Upper lobe of left lung (tissue), 6 donors: ENCODE measurements at regions not wholly inside any gene's neighbourhood (a gene's known extent, or its start where the extent isn't known, plus 50 kb on each side); places are given as distances from the start of the nearest gene placed in this dataset.

Source experiments
- ATAC-seq, 2 donors: fragments of 200-7000 bp; cut with Tn5 transposase; one replicate each; pipeline ENCODE4 v1.9.1; 2022; ENCODE audit warnings: mild to moderate bottlenecking in 2 of 2, moderate library complexity in 2 of 2; ENCODE audit not compliant: low FRiP score in 2 of 2
- DNase-seq, 2 donors: peaks; one replicate each; pipeline ENCODE4 v3.0.0-alpha.2; 2019 to 2020
- H3K27ac ChIP-seq, 4 donors: fragments of 200-600 bp; sonication (generic); one replicate each; pipeline ENCODE4 v1.5.1; 2016 to 2019
- H3K27me3 ChIP-seq, 4 donors: fragments of 200-600 bp; sonication (generic); one replicate each; pipeline ENCODE4 v1.5.1; 2017 to 2019
- H3K36me3 ChIP-seq, 4 donors: fragments of 200-600 bp; sonication (generic); one replicate each; pipeline ENCODE4 v1.5.1; 2016 to 2019
- H3K4me1 ChIP-seq, 4 donors: fragments of 200-600 bp; sonication (generic); one replicate each; pipeline ENCODE4 v1.5.1; 2018 to 2019
- H3K4me3 ChIP-seq, 4 donors: fragments of 200-600 bp; sonication (generic); one replicate each; pipeline ENCODE4 v1.5.1; 2017 to 2019; ENCODE audit warnings: mild to moderate bottlenecking in 2 of 4, moderate library complexity in 1 of 4
- H3K9me3 ChIP-seq, 4 donors: fragments of 200-600 bp; sonication (generic); one replicate each; pipeline ENCODE4 v1.5.1; 2018 to 2019
- CTCF ChIP-seq, 6 experiments: fragments of 450-650 bp in 4 of 6; fragments of 200-600 bp in 2 of 6; sonication (generic) in 2 of 6; IDR thresholded peaks; one replicate each; pipeline ENCODE4 v1.5.1; 2016 to 2019; ENCODE audit warnings: antibody characterized with exemption in 6 of 6
- EP300 ChIP-seq, 4 donors: sonication (generic); formaldehyde crosslinking; IDR thresholded peaks; one replicate each; pipeline ENCODE4 v1.5.1; 2017; ENCODE audit warnings: antibody characterized with exemption in 4 of 4, control low read depth in 2 of 4
- POLR2A ChIP-seq, 4 donors: fragments of 450-650 bp; IDR thresholded peaks; one replicate each; pipeline ENCODE4 v1.5.1; 2016 to 2017; ENCODE audit warnings: antibody characterized with exemption in 4 of 4, mild to moderate bottlenecking in 2 of 4
- POLR2AphosphoS5 ChIP-seq, 2 donors: sonication (generic); formaldehyde crosslinking; IDR thresholded peaks; one replicate each; pipeline ENCODE4 v1.5.1; 2017; ENCODE audit warnings: antibody characterized with exemption in 2 of 2
- WGBS, 2 donors: methylation state at CpG; one replicate each; pipeline ENCODE4 v1.1.5; 2017 to 2018; 5-methylcytosine and 5-hydroxymethylcytosine counted together
- donor health status: DM: no; HTN: no; CAD: no; lungs with moderate emphysema.
- donor health status: DM: no; HTN: yes; CAD: no; lungs with severe emphysema.

GRCh38 chr20:41894255-41894963 lies 276.2 kb upstream of the CHD6 start:
- WGBS, 2 donors: 86 to 91% methylated on average over 10 of the region's 10 CpGs
- DNase-seq (peak in 1 of 2 donors; percentile 15), ATAC-seq (peak in 1 of 2 donors; percentile 65)
- no peaks in the 10 kb centered on the region for H3K36me3 ChIP-seq
- H3K27ac ChIP-seq: no peak overlapping the region
- H3K9me3 ChIP-seq: no peaks in the 10 kb centered on the region
- H3K4me3 ChIP-seq: no peak overlapping the region
- no peak for TF ChIP-seq POLR2AphosphoS5 (IDR thresholded peaks at IDR 0.05)
- TF ChIP-seq POLR2A (IDR thresholded peaks at IDR 0.05): no peak
- no peak for TF ChIP-seq CTCF (IDR thresholded peaks at IDR 0.05)
- TF ChIP-seq EP300 (IDR thresholded peaks at IDR 0.05): no peak
- no peaks in the 10 kb centered on the region for H3K27me3 ChIP-seq
- H3K4me1 ChIP-seq: no peaks in the 10 kb centered on the region

- ATAC-seq: no peak
- TF ChIP-seq POLR2A (IDR thresholded peaks at IDR 0.05): no peak
- TF ChIP-seq POLR2AphosphoS5 (IDR thresholded peaks at IDR 0.05): no peak
- no peak for TF ChIP-seq CTCF (IDR thresholded peaks at IDR 0.05)
- no peaks in the 10 kb centered on the region for H3K36me3 ChIP-seq
- H3K4me1 ChIP-seq: no peaks in the 10 kb centered on the region
- no peaks in the 10 kb centered on the region for H3K27me3 ChIP-seq
- WGBS, 2 donors: 87 to 92% methylated on average over 4 to 5 of the region's 5 CpGs
- H3K4me3 ChIP-seq: no peak overlapping the region
- no peak overlapping the region for H3K27ac ChIP-seq
- H3K9me3 ChIP-seq: no peaks in the 10 kb centered on the region
- no peak for DNase-seq
These were observed 273.9 kb upstream of the CHD6 start for GRCh38 chr20:41892031-41892430.

GRCh38 chr20:41889844-41890224 lies 271.7 kb upstream of the CHD6 start:
- Histone ChIP-seq H3K4me1 (no peaks in the 10 kb centered on the region), H3K9me3 (no peaks in the 10 kb centered on the region), H3K27ac (no peak overlapping the region), H3K36me3 (no peaks in the 10 kb centered on the region), H3K4me3 (no peak overlapping the region), H3K27me3 (no peaks in the 10 kb centered on the region)
- ATAC-seq (peak in 1 of 2 donors; percentile 69), DNase-seq (no peak)
- 54 to 69% methylated on average over 4 of the region's 4 CpGs for WGBS, 2 donors
- TF ChIP-seq POLR2AphosphoS5 (IDR thresholded peaks at IDR 0.05): no peak
- no peak for TF ChIP-seq EP300 (IDR thresholded peaks at IDR 0.05)
- TF ChIP-seq POLR2A (IDR thresholded peaks at IDR 0.05): no peak
- TF ChIP-seq CTCF (IDR thresholded peaks at IDR 0.05): no peak

GRCh38 chr20:41889126-41889843 lies 271.1 kb upstream of the CHD6 start:
- Histone ChIP-seq H3K9me3 (no peaks in the 10 kb centered on the region), H3K27me3 (no peaks in the 10 kb centered on the region), H3K36me3 (no peaks in the 10 kb centered on the region), H3K4me3 (no peak overlapping the region), H3K4me1 (no peaks in the 10 kb centered on the region), H3K27ac (no peak overlapping the region)
- TF ChIP-seq POLR2AphosphoS5 (IDR thresholded peaks at IDR 0.05): no peak
- no peak for TF ChIP-seq EP300 (IDR thresholded peaks at IDR 0.05)
- TF ChIP-seq CTCF (IDR thresholded peaks at IDR 0.05): no peak
- TF ChIP-seq POLR2A (IDR thresholded peaks at IDR 0.05): no peak
- WGBS, 2 donors: 63 to 80% methylated on average over 3 of the region's 3 CpGs
- DNase-seq: no peak
- ATAC-seq: no peak
